H9 (cell line): ENCODE measurements at regions not wholly inside any gene's neighbourhood (a gene's known extent, or its start where the extent isn't known, plus 50 kb on each side); places are given as distances from the start of the nearest gene placed in this dataset.

ENCODE experiments used
- DNase-seq: peaks from one replicate; pipeline ENCODE4 v3.0.0-alpha.2; 2017
- H2AFZ ChIP-seq: one replicate; pipeline ENCODE4 v1.6.1; 2013; ENCODE audit warnings: mild to moderate bottlenecking, low read length, control low read depth, moderate library complexity
- H2AK5ac ChIP-seq: 2 replicates; pipeline ENCODE4 v1.6.1; 2013; ENCODE audit warnings: low read length, control low read depth, mixed read lengths; ENCODE audit not compliant: insufficient read length
- H2BK120ac ChIP-seq: one replicate; pipeline ENCODE4 v1.6.1; 2013; ENCODE audit warnings: low read depth, mild to moderate bottlenecking, low read length, control low read depth, inconsistent platforms; ENCODE audit not compliant: poor library complexity, severe bottlenecking
- H2BK12ac ChIP-seq: 2 replicates; pipeline ENCODE4 v1.6.1; 2013; ENCODE audit warnings: low read length, control low read depth, mixed read lengths, low read depth; ENCODE audit not compliant: insufficient read length
- H2BK15ac ChIP-seq: 2 replicates; pipeline ENCODE4 v1.6.1; 2013; ENCODE audit warnings: low read depth, low read length, control low read depth
- H2BK20ac ChIP-seq: one replicate; pipeline ENCODE4 v1.6.1; 2013; ENCODE audit warnings: low read depth, mild to moderate bottlenecking, low read length, control low read depth, inconsistent platforms; ENCODE audit not compliant: poor library complexity, severe bottlenecking
- H2BK5ac ChIP-seq: 2 replicates; pipeline ENCODE4 v1.6.1; 2013; ENCODE audit warnings: low read length, control low read depth, mixed read lengths; ENCODE audit not compliant: insufficient read length
- H3K14ac ChIP-seq: 2 replicates; pipeline ENCODE4 v1.6.1; 2013; ENCODE audit warnings: low read length, control low read depth; ENCODE audit not compliant: insufficient read depth
- H3K18ac ChIP-seq: 2 replicates; pipeline ENCODE4 v1.6.1; 2013; ENCODE audit warnings: low read depth, mild to moderate bottlenecking, mixed read lengths, low read length, control low read depth; ENCODE audit not compliant: insufficient read length
- H3K23ac ChIP-seq: 2 replicates; pipeline ENCODE4 v1.6.1; 2013; ENCODE audit warnings: low read length, control low read depth, mixed read lengths, low read depth; ENCODE audit not compliant: insufficient read length
- H3K23me2 ChIP-seq: 2 replicates; pipeline ENCODE4 v1.6.1; 2013; ENCODE audit warnings: low read depth, mild to moderate bottlenecking, mixed read lengths, low read length, control low read depth; ENCODE audit not compliant: insufficient read length, poor library complexity, severe bottlenecking
- H3K27ac ChIP-seq: 2 replicates; pipeline ENCODE4 v1.5.1; 2013; ENCODE audit warnings: low read length, control low read depth, mixed read lengths, low read depth; ENCODE audit not compliant: insufficient read length
- H3K27me3 ChIP-seq: 2 replicates; pipeline ENCODE4 v1.6.1; 2013; ENCODE audit warnings: low read length, control low read depth, inconsistent platforms; ENCODE audit not compliant: insufficient read depth
- H3K4ac ChIP-seq: 2 replicates; pipeline ENCODE4 v1.6.1; 2013; ENCODE audit warnings: low read depth, mild to moderate bottlenecking, control low read depth, inconsistent platforms, low read length, moderate library complexity
- H3K4me1 ChIP-seq: 2 replicates; pipeline ENCODE4 v1.6.1; 2013; ENCODE audit warnings: low read length, control low read depth, inconsistent platforms; ENCODE audit not compliant: insufficient read depth
- H3K4me2 ChIP-seq: 2 replicates; pipeline ENCODE4 v1.6.1; 2013; ENCODE audit warnings: low read length, control low read depth, mixed read lengths; ENCODE audit not compliant: insufficient read length, insufficient read depth
- H3K56ac ChIP-seq: 2 replicates; pipeline ENCODE4 v1.6.1; 2013; ENCODE audit warnings: low read depth, mild to moderate bottlenecking, mixed read lengths, low read length, control low read depth; ENCODE audit not compliant: insufficient read length
- H3K79me1 ChIP-seq: 2 replicates; pipeline ENCODE4 v1.6.1; 2013; ENCODE audit warnings: low read depth, mild to moderate bottlenecking, moderate library complexity, low read length, control low read depth, inconsistent platforms; ENCODE audit not compliant: insufficient read depth, poor library complexity, severe bottlenecking
- H3K79me2 ChIP-seq: 2 replicates; pipeline ENCODE4 v1.6.1; 2013; ENCODE audit warnings: low read length, control low read depth, inconsistent platforms; ENCODE audit not compliant: insufficient read depth
- H3K9ac ChIP-seq: 2 replicates; pipeline ENCODE4 v1.6.1; 2013; ENCODE audit warnings: low read length, control low read depth, mixed read lengths; ENCODE audit not compliant: insufficient read length; ENCODE audit errors: extremely low read depth
- H3K9me3 ChIP-seq: one replicate; pipeline ENCODE4 v1.6.1; 2013; ENCODE audit warnings: low read depth, low read length, inconsistent platforms; ENCODE audit not compliant: control insufficient read depth
- H3T11ph ChIP-seq: one replicate; pipeline ENCODE4 v1.6.1; 2013; ENCODE audit warnings: mild to moderate bottlenecking, low read length, control low read depth, inconsistent platforms
- H4K20me1 ChIP-seq: one replicate; pipeline ENCODE4 v1.6.1; 2013; ENCODE audit not compliant: control insufficient read depth, insufficient read length, insufficient read depth
- H4K5ac ChIP-seq: 2 replicates; pipeline ENCODE4 v1.6.1; 2013; ENCODE audit warnings: low read depth, mild to moderate bottlenecking, mixed read lengths, low read length, control low read depth; ENCODE audit not compliant: insufficient read length
- H4K8ac ChIP-seq: replicated peaks from 2 replicates; pipeline ENCODE4 v1.6.1; 2013; ENCODE audit warnings: low read length, control low read depth, mixed read lengths, low read depth; ENCODE audit not compliant: insufficient read length
- H4K91ac ChIP-seq: 2 replicates; pipeline ENCODE4 v1.6.1; 2013; ENCODE audit warnings: low read depth, mild to moderate bottlenecking, moderate library complexity, mixed read lengths, low read length, control low read depth; ENCODE audit not compliant: insufficient read length
- H3K27ac Mint-ChIP-seq, 3 experiments: 2 replicates in 2 of 3; 3 replicates in 1 of 3; pipeline ENCODE4 v1.8.0; 2020 to 2021; ENCODE audit warnings: mixed read lengths in 3 of 3, mild to moderate bottlenecking in 1 of 3, moderate library complexity in 1 of 3
- H3K27me3 Mint-ChIP-seq: 2 replicates; pipeline ENCODE4 v1.8.0; 2021; ENCODE audit warnings: low read depth, mild to moderate bottlenecking, moderate library complexity, mixed read lengths
- H3K36me3 Mint-ChIP-seq, 3 experiments: 2 replicates in 2 of 3; 3 replicates in 1 of 3; pipeline ENCODE4 v1.8.0; 2020 to 2021; ENCODE audit warnings: low read depth in 3 of 3, mixed read lengths in 3 of 3; ENCODE audit not compliant: insufficient read depth in 1 of 3
- H3K4me1 Mint-ChIP-seq, 2 experiments: 2 replicates each; pipeline ENCODE4 v1.8.0; 2020; ENCODE audit warnings: mixed read lengths in 2 of 2
- H3K4me3 Mint-ChIP-seq, 2 experiments: 2 replicates in 1 of 2; 3 replicates in 1 of 2; pipeline ENCODE4 v1.8.0; 2020 to 2021; ENCODE audit warnings: mild to moderate bottlenecking in 2 of 2, mixed read lengths in 2 of 2, moderate library complexity in 1 of 2
- H3K9me3 Mint-ChIP-seq, 2 experiments: 2 replicates in 1 of 2; 3 replicates in 1 of 2; pipeline ENCODE4 v1.8.0; 2020; ENCODE audit warnings: mild to moderate bottlenecking in 2 of 2, mixed read lengths in 2 of 2, moderate library complexity in 1 of 2
- WGBS: extraction: QIAGEN DNeasy Blood & Tissue Kit; methylation state at CpG from one replicate; pipeline ENCODE4 v1.1.7; 2013; ENCODE audit warnings: missing lambda C conversion rate, low lambda C conversion rate, mixed read lengths; ENCODE audit not compliant: insufficient read length; ENCODE audit errors: extremely low coverage; 5-methylcytosine and 5-hydroxymethylcytosine counted together
- TF ChIP-seq, protein P1 (sequence below): fragments of 200-600 bp; sonication (generic); conservative IDR thresholded peaks from 3 replicates; pipeline ENCODE4 v1.8.0; 2021; ENCODE audit warnings: antibody characterized with exemption, mild to moderate bottlenecking

DNA sequence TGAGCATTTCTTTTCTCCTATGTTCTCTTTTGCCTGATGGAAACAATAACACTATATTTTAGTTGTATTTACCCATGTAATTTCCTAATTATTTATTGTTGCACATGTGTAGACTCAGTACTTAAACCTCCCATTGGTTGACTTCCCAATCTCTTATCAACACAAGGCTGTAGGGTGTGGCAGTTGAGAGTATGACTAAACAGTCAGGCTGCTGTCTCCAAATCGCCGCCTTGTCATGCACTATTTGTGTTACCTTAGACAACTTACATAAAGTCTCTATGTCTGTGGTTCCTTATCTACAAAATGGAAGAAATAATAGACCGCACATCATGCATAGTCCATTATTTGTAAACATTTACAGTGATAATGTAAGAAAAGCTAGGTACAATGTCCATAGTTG, 68.9 kb upstream of the EFNA5 start:
- H3K4me1 ChIP-seq = peaks cover 2% of the 10 kb centered on the region; the same call in 1 of the 2 replicates
- no peaks in the 10 kb centered on the region for H4K20me1 ChIP-seq
- Mint-ChIP-seq H3K36me3 (peaks cover 0 to 24% (median 0%) of the 10 kb centered on the region in 3 experiments; a peak in 2 of 7 replicates), H3K27ac (no peak overlapping the region), H3K27me3 (no peaks in the 10 kb centered on the region; the same call in 1 of the 2 replicates), H3K4me1 (peaks cover 11 to 17% of the 10 kb centered on the region in 2 experiments), H3K9me3 (peaks cover 8% of the 10 kb centered on the region in 2 experiments; a peak in 4 of 5 replicates), H3K4me3 (no peak overlapping the region)
- no peak overlapping the region for H3K14ac ChIP-seq
- H2AFZ ChIP-seq = no peak overlapping the region
- H3T11ph ChIP-seq = no peak overlapping the region
- TF ChIP-seq, protein P1, sequence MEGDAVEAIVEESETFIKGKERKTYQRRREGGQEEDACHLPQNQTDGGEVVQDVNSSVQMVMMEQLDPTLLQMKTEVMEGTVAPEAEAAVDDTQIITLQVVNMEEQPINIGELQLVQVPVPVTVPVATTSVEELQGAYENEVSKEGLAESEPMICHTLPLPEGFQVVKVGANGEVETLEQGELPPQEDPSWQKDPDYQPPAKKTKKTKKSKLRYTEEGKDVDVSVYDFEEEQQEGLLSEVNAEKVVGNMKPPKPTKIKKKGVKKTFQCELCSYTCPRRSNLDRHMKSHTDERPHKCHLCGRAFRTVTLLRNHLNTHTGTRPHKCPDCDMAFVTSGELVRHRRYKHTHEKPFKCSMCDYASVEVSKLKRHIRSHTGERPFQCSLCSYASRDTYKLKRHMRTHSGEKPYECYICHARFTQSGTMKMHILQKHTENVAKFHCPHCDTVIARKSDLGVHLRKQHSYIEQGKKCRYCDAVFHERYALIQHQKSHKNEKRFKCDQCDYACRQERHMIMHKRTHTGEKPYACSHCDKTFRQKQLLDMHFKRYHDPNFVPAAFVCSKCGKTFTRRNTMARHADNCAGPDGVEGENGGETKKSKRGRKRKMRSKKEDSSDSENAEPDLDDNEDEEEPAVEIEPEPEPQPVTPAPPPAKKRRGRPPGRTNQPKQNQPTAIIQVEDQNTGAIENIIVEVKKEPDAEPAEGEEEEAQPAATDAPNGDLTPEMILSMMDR = no peak
- H4K5ac ChIP-seq = no peak overlapping the region
- H3K23ac ChIP-seq = no peak overlapping the region
- no peak overlapping the region for H3K56ac ChIP-seq
- no peak overlapping the region for H4K91ac ChIP-seq
- no CpG with 5 or more reads among the region's 3 CpGs for WGBS
- no peak overlapping the region for H2AK5ac ChIP-seq
- H3K23me2 ChIP-seq = no peaks in the 10 kb centered on the region
- H2BK120ac ChIP-seq = no peak overlapping the region
- no peaks in the 10 kb centered on the region for H3K27me3 ChIP-seq
- H3K18ac ChIP-seq = no peak overlapping the region
- H3K79me1 ChIP-seq = no peaks in the 10 kb centered on the region
- H2BK5ac ChIP-seq = no peak overlapping the region
- H3K27ac ChIP-seq = no peak overlapping the region
- no peak for DNase-seq
- H3K4ac ChIP-seq = no peak overlapping the region
- no peaks in the 10 kb centered on the region for H3K79me2 ChIP-seq
- no peak overlapping the region for H2BK12ac ChIP-seq
- H4K8ac ChIP-seq = no peak overlapping the region
- H3K4me2 ChIP-seq = no peak overlapping the region
- H2BK20ac ChIP-seq = no peak overlapping the region
- no peak overlapping the region for H3K9ac ChIP-seq
- H3K9me3 ChIP-seq = no peaks in the 10 kb centered on the region
- H2BK15ac ChIP-seq = no peak overlapping the region
